Esophagus (tissue), 2 donors: ENCODE measurements at regions not wholly inside any gene's neighbourhood (a gene's known extent, or its start where the extent isn't known, plus 50 kb on each side); places are given as distances from the start of the nearest gene placed in this dataset.

ENCODE experiments used
- H3K27ac ChIP-seq, 2 donors: one replicate each; pipeline ENCODE4 v1.5.1; 2013; ENCODE audit warnings: low read depth in 2 of 2, mild to moderate bottlenecking in 2 of 2, inconsistent platforms in 1 of 2, low read length in 1 of 2, moderate library complexity in 1 of 2
- H3K27me3 ChIP-seq, 2 donors: one replicate each; pipeline ENCODE4 v1.6.1; 2013; ENCODE audit warnings: low read length in 2 of 2, control low read depth in 1 of 2, mild to moderate bottlenecking in 1 of 2; ENCODE audit not compliant: insufficient read depth in 2 of 2, control insufficient read depth in 1 of 2
- H3K36me3 ChIP-seq, 2 donors: one replicate each; pipeline ENCODE4 v1.6.1; 2013; ENCODE audit warnings: low read length in 1 of 2; ENCODE audit not compliant: control insufficient read depth in 2 of 2, insufficient read depth in 2 of 2
- H3K4me1 ChIP-seq, 2 donors: one replicate each; pipeline ENCODE4 v1.6.1; 2013; ENCODE audit warnings: low read length in 1 of 2; ENCODE audit not compliant: control insufficient read depth in 2 of 2, insufficient read depth in 2 of 2
- H3K4me3 ChIP-seq, 2 donors: one replicate each; pipeline ENCODE4 v1.5.1; 2013; ENCODE audit warnings: low read length in 2 of 2, mild to moderate bottlenecking in 2 of 2, low read depth in 1 of 2, moderate library complexity in 1 of 2
- H3K9me3 ChIP-seq, 2 donors: one replicate each; pipeline ENCODE4 v1.6.1; 2013; ENCODE audit warnings: mild to moderate bottlenecking in 2 of 2, low read depth in 1 of 2, low read length in 1 of 2, moderate library complexity in 1 of 2; ENCODE audit not compliant: control insufficient read depth in 2 of 2, insufficient read depth in 1 of 2
- WGBS, 2 donors: extraction: QIAGEN DNeasy Blood & Tissue Kit; methylation state at CpG; one replicate each; pipeline ENCODE4 v1.1.7; 2013; 5-methylcytosine and 5-hydroxymethylcytosine counted together
- donor health status: healthy with polysubstance abuse.
- donor health status: Bipolar disorder and iron deficiency.

DNA sequence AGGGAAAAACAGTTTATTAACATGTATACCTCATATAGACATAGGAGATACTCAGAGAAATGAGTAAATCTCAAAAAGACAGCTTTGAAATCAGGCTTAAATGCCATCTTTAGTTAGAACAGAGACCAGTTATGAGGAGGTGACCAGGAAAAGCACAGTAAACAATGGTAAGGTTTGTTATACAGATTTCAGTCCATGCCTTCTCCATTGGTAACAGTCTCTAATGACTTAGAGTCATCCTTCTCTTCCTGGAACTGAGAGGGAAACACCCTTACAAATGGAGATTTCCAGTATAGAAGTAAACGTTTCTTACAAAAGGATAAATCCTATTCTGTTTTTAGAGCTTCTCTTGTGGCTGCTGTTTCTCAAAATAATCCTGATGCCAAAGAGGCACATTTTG lies 476.3 kb upstream of the NAALADL2 start:
- H3K27me3 ChIP-seq: no peaks in the 10 kb centered on the region
- no peaks in the 10 kb centered on the region for H3K9me3 ChIP-seq
- 44 to 52% methylated on average over 1 of the region's 1 CpG for WGBS, 2 donors
- H3K4me1 ChIP-seq: no peaks in the 10 kb centered on the region
- H3K36me3 ChIP-seq: no peaks in the 10 kb centered on the region
- H3K27ac ChIP-seq: no peak overlapping the region
- no peak overlapping the region for H3K4me3 ChIP-seq

DNA sequence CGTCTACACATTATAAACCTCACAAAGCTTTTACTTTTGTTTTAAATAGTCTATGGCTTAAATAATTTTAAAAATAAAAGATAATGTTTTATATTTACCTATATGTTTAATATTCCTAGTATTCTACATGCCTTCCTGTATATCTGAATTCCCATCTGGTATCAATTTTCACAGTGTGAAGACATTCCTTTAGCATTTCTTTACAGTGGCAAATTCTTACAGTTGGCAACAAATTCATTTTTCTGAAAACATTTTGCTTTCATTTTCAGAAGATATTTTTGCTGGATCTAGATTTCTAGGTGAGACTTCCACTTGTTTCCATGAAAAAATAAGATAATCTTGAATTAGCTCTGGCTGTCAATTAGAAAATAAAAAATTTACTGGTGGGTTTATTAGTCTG lies 471.4 kb upstream of the NAALADL2 start:
- H3K4me3 ChIP-seq: no peak overlapping the region
- no peaks in the 10 kb centered on the region for H3K27me3 ChIP-seq
- 94 to 98% methylated on average over 1 of the region's 1 CpG for WGBS, 2 donors
- no peaks in the 10 kb centered on the region for H3K4me1 ChIP-seq
- no peaks in the 10 kb centered on the region for H3K36me3 ChIP-seq
- H3K27ac ChIP-seq: no peak overlapping the region
- no peaks in the 10 kb centered on the region for H3K9me3 ChIP-seq

DNA sequence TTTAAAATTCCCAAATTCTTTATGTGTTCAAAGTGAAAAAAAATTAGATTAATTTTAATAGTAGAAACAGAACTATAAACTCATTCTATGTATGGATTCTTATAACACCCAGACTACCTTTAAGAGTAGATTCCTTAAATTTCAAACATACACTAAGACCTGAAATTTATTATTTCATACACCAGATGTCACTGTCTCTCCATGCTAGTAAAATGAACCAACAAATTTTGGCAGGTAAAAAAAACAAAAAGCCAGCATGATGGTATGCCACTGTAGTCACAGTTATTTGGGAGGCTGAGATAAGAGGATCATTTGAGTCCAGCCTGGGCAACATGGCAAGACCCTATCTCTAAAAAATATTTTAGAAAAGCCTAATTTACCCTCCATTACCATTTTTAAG lies 461.3 kb upstream of the NAALADL2 start:
- Histone ChIP-seq H3K4me1 (no peaks in the 10 kb centered on the region), H3K27ac (no peak overlapping the region), H3K27me3 (no peaks in the 10 kb centered on the region), H3K36me3 (no peaks in the 10 kb centered on the region), H3K9me3 (no peaks in the 10 kb centered on the region), H3K4me3 (no peak overlapping the region)

DNA sequence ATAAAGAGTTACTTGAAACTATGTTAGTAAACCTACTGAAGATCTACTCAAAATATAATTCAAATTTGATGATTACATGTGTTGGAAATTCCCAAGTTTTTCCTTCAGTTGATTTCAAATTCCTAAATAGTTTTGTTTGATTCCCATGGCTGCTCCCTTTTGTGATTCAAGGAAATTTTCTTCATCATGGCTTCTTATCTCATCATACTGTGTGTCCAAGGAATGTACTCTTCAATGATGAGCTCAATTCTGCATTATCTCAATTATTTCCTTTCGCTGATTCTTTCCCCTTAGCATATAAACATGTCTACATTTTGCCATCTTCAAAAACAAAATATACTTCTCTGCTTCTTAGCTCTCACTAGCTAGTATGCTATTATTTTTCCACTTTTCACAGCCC lies 460.4 kb upstream of the NAALADL2 start:
- Histone ChIP-seq H3K4me1 (no peaks in the 10 kb centered on the region), H3K4me3 (no peak overlapping the region), H3K27ac (no peak overlapping the region), H3K27me3 (no peaks in the 10 kb centered on the region), H3K36me3 (no peaks in the 10 kb centered on the region), H3K9me3 (no peaks in the 10 kb centered on the region)
- 62 to 89% methylated on average over 1 of the region's 1 CpG for WGBS, 2 donors

DNA sequence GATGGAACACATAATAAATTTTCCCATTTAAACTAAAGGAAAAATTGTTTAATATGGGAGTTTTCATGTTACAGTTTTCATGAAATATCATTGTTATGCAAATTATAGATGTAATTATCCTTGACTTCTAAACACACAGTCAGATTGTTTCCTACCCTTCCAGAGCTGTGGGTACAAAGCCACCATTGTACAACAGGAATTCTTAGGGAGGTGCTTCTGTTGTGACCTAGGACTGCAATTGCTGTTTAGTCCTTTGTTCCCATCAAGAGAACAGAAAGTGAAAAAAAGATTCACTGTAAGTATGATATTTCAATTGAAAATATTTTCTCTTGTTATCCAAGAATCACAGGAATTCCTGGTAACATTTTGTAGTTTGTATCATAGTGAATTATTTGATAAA lies 455.3 kb upstream of the NAALADL2 start:
- no peaks in the 10 kb centered on the region for H3K36me3 ChIP-seq
- H3K27ac ChIP-seq: no peak overlapping the region
- no peak overlapping the region for H3K4me3 ChIP-seq
- H3K27me3 ChIP-seq: no peaks in the 10 kb centered on the region
- H3K4me1 ChIP-seq: no peaks in the 10 kb centered on the region
- H3K9me3 ChIP-seq: no peaks in the 10 kb centered on the region

DNA sequence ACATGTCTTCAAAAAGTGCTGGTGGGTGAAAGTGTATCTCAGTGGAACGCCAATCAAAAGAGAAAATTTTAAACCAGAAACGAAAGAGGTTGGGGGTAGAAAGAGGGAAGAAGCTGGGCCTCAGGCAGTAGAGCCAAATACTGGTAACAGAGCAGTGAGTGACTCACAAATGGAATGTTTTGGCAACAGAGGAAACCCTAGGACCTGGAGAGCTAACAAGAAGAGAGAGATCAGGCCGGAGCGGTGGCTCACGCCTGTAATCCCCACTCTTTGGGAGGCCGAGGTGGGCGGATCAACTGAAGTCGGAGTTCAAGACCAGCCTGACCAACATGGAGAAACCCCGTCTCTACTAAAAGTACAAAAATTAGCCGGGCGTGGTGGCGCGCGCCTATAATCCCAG lies 450.8 kb upstream of the NAALADL2 start:
- Histone ChIP-seq H3K27ac (no peak overlapping the region), H3K4me1 (no peaks in the 10 kb centered on the region), H3K9me3 (no peaks in the 10 kb centered on the region), H3K27me3 (no peaks in the 10 kb centered on the region), H3K4me3 (no peak overlapping the region), H3K36me3 (no peaks in the 10 kb centered on the region)
- 85 to 86% methylated on average over 14 of the region's 14 CpGs for WGBS, 2 donors

DNA sequence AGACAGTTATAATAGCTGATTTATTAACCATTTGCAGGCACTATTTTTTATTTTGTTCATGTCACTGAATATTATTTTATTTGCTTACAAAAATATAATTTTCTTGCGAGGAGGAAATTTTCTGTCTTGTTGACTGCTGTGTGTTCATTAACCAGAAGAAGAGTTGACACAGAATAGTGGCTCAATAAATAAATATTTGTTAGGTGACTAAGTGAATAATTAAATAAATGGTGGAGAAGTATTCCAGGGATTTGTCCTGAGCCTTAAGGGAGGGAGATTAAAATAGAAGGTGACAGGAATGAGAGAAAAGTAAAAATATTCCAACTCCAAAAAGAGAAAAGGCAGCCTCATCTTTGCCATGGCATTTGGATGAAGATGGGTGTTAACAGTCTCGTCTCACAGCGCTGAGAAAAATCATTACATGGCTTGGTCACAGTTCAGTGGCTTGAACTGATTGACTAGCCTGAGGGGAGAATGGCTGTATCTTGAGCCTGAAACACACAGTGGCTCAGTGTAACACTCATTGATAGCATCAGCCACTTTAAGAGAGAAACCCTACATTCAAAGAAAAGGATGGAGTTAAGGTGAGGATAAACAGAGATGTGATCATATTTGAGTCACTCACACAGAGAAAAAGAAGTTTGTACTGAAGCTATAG lies 449.9 kb upstream of the NAALADL2 start:
- Histone ChIP-seq H3K4me1 (no peaks in the 10 kb centered on the region), H3K36me3 (no peaks in the 10 kb centered on the region), H3K4me3 (no peak overlapping the region), H3K27me3 (no peaks in the 10 kb centered on the region), H3K27ac (no peak overlapping the region), H3K9me3 (no peaks in the 10 kb centered on the region)
- WGBS, 2 donors: 57 to 58% methylated on average over 3 of the region's 3 CpGs

DNA sequence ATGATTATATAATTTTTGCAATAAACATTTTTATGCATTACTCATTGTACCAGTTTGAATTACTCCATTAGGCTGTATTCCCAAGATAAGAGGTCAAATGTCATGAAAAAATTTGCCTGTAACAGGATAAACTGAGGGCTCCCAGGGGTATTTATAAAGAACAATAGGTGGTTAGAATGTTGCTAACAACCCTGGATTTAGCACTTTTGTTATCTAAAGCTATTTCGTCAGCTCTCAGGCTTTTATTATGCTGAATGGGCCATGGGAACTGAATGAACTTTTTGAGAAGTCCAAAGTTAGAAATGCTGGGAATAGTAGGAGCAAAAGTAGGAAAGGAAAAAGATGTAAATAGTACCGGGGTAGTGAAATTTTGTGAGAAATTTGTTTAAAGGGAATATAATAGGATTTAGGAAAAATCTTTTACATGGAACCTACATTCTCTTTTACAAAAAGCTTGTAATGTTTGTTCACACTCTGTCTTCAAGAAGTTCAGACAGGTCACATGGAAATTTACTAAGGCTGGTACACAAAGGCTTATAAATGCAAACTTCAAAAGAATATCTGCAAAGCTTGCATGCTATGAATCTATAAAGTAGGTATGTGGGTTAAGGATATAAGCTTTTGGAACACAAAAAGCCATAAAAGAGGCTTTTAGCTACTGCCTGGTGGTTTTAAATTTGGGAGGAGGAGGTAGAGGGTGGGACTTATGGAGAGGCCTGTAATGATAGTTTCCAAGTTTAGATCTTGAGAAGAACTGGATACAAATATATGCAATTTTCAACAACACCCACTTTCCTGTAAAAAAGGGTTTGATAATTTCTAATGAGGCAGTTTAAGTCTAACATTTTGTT lies 445.8 kb upstream of the NAALADL2 start:
- Histone ChIP-seq H3K27ac (no peak overlapping the region), H3K36me3 (no peaks in the 10 kb centered on the region), H3K4me3 (no peak overlapping the region), H3K4me1 (no peaks in the 10 kb centered on the region), H3K9me3 (no peaks in the 10 kb centered on the region), H3K27me3 (no peaks in the 10 kb centered on the region)
- WGBS, 2 donors: 54 to 64% methylated on average over 2 of the region's 2 CpGs

DNA sequence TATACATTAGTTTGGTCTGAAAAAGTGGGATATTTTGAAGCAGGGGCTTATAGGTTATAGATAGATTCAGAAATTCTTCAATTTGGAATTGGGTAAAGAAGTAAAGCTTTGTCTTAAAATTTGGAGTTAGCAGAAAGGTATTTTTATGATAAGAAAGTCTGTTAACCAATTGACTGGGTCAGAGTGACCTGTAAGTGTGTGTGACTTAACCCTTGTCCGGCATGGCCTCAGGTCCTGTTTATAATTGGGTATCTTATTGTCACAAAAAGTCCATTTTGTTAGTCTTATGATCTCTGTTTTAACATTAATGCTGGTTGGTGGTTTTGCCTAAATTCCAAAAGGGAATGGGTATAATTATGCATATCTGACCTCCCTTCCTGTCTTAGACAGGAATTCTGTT lies 444.2 kb upstream of the NAALADL2 start:
- 83 to 87% methylated on average over 1 of the region's 1 CpG for WGBS, 2 donors
- H3K27me3 ChIP-seq: no peaks in the 10 kb centered on the region
- H3K4me3 ChIP-seq: no peak overlapping the region
- no peak overlapping the region for H3K27ac ChIP-seq
- H3K9me3 ChIP-seq: no peaks in the 10 kb centered on the region
- H3K36me3 ChIP-seq: no peaks in the 10 kb centered on the region
- no peaks in the 10 kb centered on the region for H3K4me1 ChIP-seq

DNA sequence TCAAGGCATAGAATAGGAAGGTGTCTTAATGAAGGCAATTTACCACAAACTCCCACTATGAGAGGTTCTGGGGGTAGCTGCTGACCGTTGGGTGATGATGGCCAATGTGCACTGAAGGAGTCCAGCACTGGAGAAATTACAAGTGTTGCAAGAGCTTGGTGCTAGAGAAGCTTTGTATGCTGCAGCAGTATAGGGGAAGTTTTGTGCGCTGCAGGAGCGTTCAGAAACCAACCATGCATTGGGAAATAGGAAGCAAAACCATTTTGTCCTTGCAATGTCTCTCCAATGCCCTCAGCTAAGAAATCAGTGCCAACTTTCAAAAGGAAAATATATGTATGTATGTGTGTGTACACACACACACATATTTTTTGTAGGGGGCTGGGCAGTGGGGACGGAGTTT lies 441.6 kb upstream of the NAALADL2 start:
- Histone ChIP-seq H3K9me3 (no peaks in the 10 kb centered on the region), H3K27me3 (no peaks in the 10 kb centered on the region), H3K4me1 (no peaks in the 10 kb centered on the region), H3K36me3 (no peaks in the 10 kb centered on the region), H3K27ac (no peak overlapping the region), H3K4me3 (no peak overlapping the region)
- WGBS, 2 donors: 75% methylated on average over 4 of the region's 4 CpGs
